IMR-90 (cell line): ENCODE measurements at regions not wholly inside any gene's neighbourhood (a gene's known extent, or its start where the extent isn't known, plus 50 kb on each side); places are given as distances from the start of the nearest gene placed in this dataset.

Experiments used
- ATAC-seq: fragments of 200-7000 bp; cut with Tn5 transposase; 2 replicates; pipeline ENCODE4 v1.9.1; 2020; ENCODE audit warnings: low read depth, mild to moderate bottlenecking, moderate library complexity
- BruUV-seq: library from RNA; stranded (reverse); fragments of 400-500 nt; replicated peaks from 2 replicates; lab custom pipeline; 2021; lab: Mats Ljungman, UMichigan
- CTCF ChIA-PET: fragments of 300-600 bp; formaldehyde crosslinking; extraction: SDS; loops from one replicate; lab custom pipeline; 2021; ENCODE audit warnings: antibody characterized with exemption; lab: Yijun Ruan, JAX
- POLR2A ChIA-PET: fragments of 300-600 bp; sonication (Branson Sonifier 250); formaldehyde crosslinking; loops from one replicate; lab custom pipeline; 2022; ENCODE audit warnings: antibody characterized with exemption; ENCODE audit not compliant: unreplicated experiment; lab: Charles Lee
- DNase-seq: peaks from one replicate; pipeline ENCODE4 v3.0.0; 2013
- H2AFZ ChIP-seq: replicated peaks from 2 replicates; pipeline ENCODE3; 2013; ENCODE audit warnings: low read length, mild to moderate bottlenecking; ENCODE audit not compliant: poor library complexity
- H2AK5ac ChIP-seq: 2 replicates; pipeline ENCODE4 v1.6.1; 2013; ENCODE audit warnings: low read depth, low read length, inconsistent platforms
- H2AK9ac ChIP-seq: replicated peaks from 2 replicates; pipeline ENCODE3; 2013; ENCODE audit warnings: mild to moderate bottlenecking, low read depth, low read length, moderate library complexity; ENCODE audit not compliant: poor library complexity
- H2BK120ac ChIP-seq: 2 replicates; pipeline ENCODE4 v1.6.1; 2013; ENCODE audit warnings: low read depth, low read length, inconsistent platforms
- H2BK15ac ChIP-seq: 3 replicates; pipeline ENCODE4 v1.6.1; 2013; ENCODE audit warnings: low read depth, low read length, inconsistent platforms
- H2BK20ac ChIP-seq: 2 replicates; pipeline ENCODE4 v1.6.1; 2013; ENCODE audit warnings: low read depth, mild to moderate bottlenecking, inconsistent platforms, low read length, moderate library complexity
- H2BK5ac ChIP-seq: 2 replicates; pipeline ENCODE4 v1.6.1; 2013; ENCODE audit warnings: mild to moderate bottlenecking, low read depth, low read length, inconsistent platforms; ENCODE audit not compliant: poor library complexity, severe bottlenecking
- H3K14ac ChIP-seq: replicated peaks from 2 replicates; pipeline ENCODE4 v1.6.1; 2013; ENCODE audit warnings: low read depth, low read length, inconsistent platforms
- H3K18ac ChIP-seq: 2 replicates; pipeline ENCODE4 v1.6.1; 2013; ENCODE audit warnings: low read depth, low read length, control low read depth
- H3K23ac ChIP-seq: 2 replicates; pipeline ENCODE4 v1.6.1; 2013; ENCODE audit warnings: low read depth, low read length, inconsistent platforms
- H3K27ac ChIP-seq: 2 replicates; pipeline ENCODE4 v1.5.1; 2013; ENCODE audit warnings: mild to moderate bottlenecking, control low read depth, low read length; ENCODE audit not compliant: insufficient read depth
- H3K27me3 ChIP-seq: 2 replicates; pipeline ENCODE4 v1.6.1; 2013; ENCODE audit warnings: low read length; ENCODE audit not compliant: control insufficient read depth, insufficient read depth
- H3K36me3 ChIP-seq: 2 replicates; pipeline ENCODE4 v1.6.1; 2013; ENCODE audit warnings: low read length, mixed read lengths; ENCODE audit not compliant: control insufficient read depth, insufficient read depth
- H3K4ac ChIP-seq: 2 replicates; pipeline ENCODE4 v1.6.1; 2013; ENCODE audit warnings: low read depth, low read length, inconsistent platforms
- H3K4me1 ChIP-seq: 2 replicates; pipeline ENCODE4 v1.6.1; 2013; ENCODE audit warnings: low read length, mixed read lengths; ENCODE audit not compliant: control insufficient read depth, insufficient read depth
- H3K4me2 ChIP-seq: 2 replicates; pipeline ENCODE4 v1.6.1; 2013; ENCODE audit warnings: low read depth, mild to moderate bottlenecking, control low read depth, low read length, moderate library complexity
- H3K4me3 ChIP-seq: 2 replicates; pipeline ENCODE4 v1.5.1; 2013; ENCODE audit warnings: low read depth, mild to moderate bottlenecking, control low read depth, low read length, moderate library complexity; ENCODE audit not compliant: insufficient read depth
- H3K56ac ChIP-seq: 2 replicates; pipeline ENCODE4 v1.6.1; 2013; ENCODE audit warnings: low read length, inconsistent platforms; ENCODE audit not compliant: insufficient read depth; ENCODE audit errors: extremely low read depth
- H3K79me1 ChIP-seq, 2 experiments: 2 replicates each; pipeline ENCODE4 v1.6.1; 2013; ENCODE audit warnings: low read length in 2 of 2, inconsistent platforms in 1 of 2, low read depth in 1 of 2
- H3K9ac ChIP-seq: 2 replicates; pipeline ENCODE4 v1.6.1; 2013; ENCODE audit warnings: low read depth, low read length, control low read depth
- H3K9me1 ChIP-seq: 2 replicates; pipeline ENCODE4 v1.6.1; 2013; ENCODE audit warnings: low read length, inconsistent platforms; ENCODE audit not compliant: insufficient read depth
- H3K9me3 ChIP-seq: 2 replicates; pipeline ENCODE4 v1.6.1; 2013; ENCODE audit warnings: low read length; ENCODE audit not compliant: control insufficient read depth, insufficient read depth
- H4K20me1 ChIP-seq: 2 replicates; pipeline ENCODE4 v1.6.1; 2013; ENCODE audit warnings: low read length, inconsistent platforms; ENCODE audit not compliant: insufficient read depth
- H4K5ac ChIP-seq: 2 replicates; pipeline ENCODE4 v1.6.1; 2013; ENCODE audit warnings: mild to moderate bottlenecking, low read depth, low read length, control low read depth
- H4K8ac ChIP-seq, 2 experiments: 2 replicates each; pipeline ENCODE4 v1.6.1; 2013; ENCODE audit warnings: low read depth in 2 of 2, low read length in 2 of 2, control low read depth in 1 of 2, inconsistent platforms in 1 of 2
- H4K91ac ChIP-seq: 2 replicates; pipeline ENCODE4 v1.6.1; 2013; ENCODE audit warnings: low read depth, low read length, inconsistent platforms; ENCODE audit not compliant: insufficient read depth
- MAZ ChIP-seq: IDR thresholded peaks from 2 replicates; pipeline ENCODE4 v1.6.1; 2012; ENCODE audit warnings: low read depth, mild to moderate bottlenecking, low read length, improper control_type of control experiment, moderate library complexity, borderline replicate concordance
- RAD21 ChIP-seq: IDR thresholded peaks from 2 replicates; pipeline ENCODE4 v1.6.1; 2012; ENCODE audit warnings: low read length, improper control_type of control experiment
- WGBS, 2 experiments: methylation state at CpG; one replicate each; pipeline versions ENCODE4 v1.1.5 to v1.1.7; 2013; ENCODE audit warnings: missing lambda C conversion rate in 2 of 2; ENCODE audit not compliant: insufficient read length in 1 of 2; ENCODE audit errors: extremely low coverage in 2 of 2; 5-methylcytosine and 5-hydroxymethylcytosine counted together
- dilution Hi-C: fragments of 300-500 bp; cut with HindIII; formaldehyde crosslinking; loops from one replicate; pipeline ENCODE4 v1.14.3; 2018; ENCODE audit warnings: low sequenced_read_pairs; ENCODE audit not compliant: unreplicated experiment
- in situ Hi-C: fragments of 300-500 bp; cut with MboI; formaldehyde crosslinking; loops from 3 replicates; pipeline ENCODE4 v1.14.3; 2019; ENCODE audit warnings: low sequenced_read_pairs, inconsistent platforms, mixed read lengths
- intact Hi-C: fragments of 100-400 bp; cut with micrococcal nuclease; formaldehyde crosslinking; loops from 2 replicates; pipeline ENCODE4 v1.10.0; 2022
- TF ChIP-seq, protein P1 (sequence below): fragments of 150-350 bp; IDR thresholded peaks from 2 replicates; pipeline ENCODE4 v1.6.1; 2017; ENCODE audit warnings: mild to moderate bottlenecking, antibody characterized with exemption, low read length, low read depth

DNA sequence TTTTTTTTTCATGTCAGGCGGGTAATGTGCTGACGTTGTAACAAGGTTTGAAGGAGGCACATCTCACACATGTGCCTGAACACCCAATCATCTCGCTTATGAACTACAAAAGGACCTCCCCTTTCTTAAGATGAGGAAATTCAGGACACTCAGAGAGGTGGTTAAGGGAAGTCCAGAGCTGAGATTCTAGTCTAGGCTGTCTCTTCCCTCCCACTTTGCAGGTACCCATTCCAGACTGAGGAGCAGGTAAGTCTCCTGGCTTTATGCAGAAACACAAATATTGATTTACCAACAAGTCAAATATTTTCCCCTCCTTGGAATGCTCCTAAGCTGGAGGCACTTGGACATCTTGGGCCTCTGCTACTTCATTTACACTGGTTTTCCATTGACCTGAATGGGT lies 122.9 kb upstream of the CADM1 start:
- in situ Hi-C loops (no loop called here), intact Hi-C loops (no loop called here), dilution Hi-C loops (no loop called here)
- no peak overlapping the region for H3K4me2 ChIP-seq
- H3K27me3 ChIP-seq, result peaks cover 17% of the 10 kb centered on the region
- H2BK5ac ChIP-seq, result no peak overlapping the region
- peaks cover 10% of the 10 kb centered on the region for H3K9me1 ChIP-seq
- H3K18ac ChIP-seq, result no peak overlapping the region
- ATAC-seq (no peak), DNase-seq (no peak)
- BruUV-seq, result no TSS peak
- no peak overlapping the region for H2AK9ac ChIP-seq
- no CpG with 5 or more reads among the region's 3 CpGs for WGBS, 2 experiments
- no peak overlapping the region for H3K4ac ChIP-seq
- H3K36me3 ChIP-seq, result no peaks in the 10 kb centered on the region
- H3K27ac ChIP-seq, result no peak overlapping the region
- H3K56ac ChIP-seq, result no peak overlapping the region
- H2BK20ac ChIP-seq, result no peak overlapping the region
- no peak overlapping the region for H4K5ac ChIP-seq
- no peak overlapping the region for H3K4me3 ChIP-seq
- H3K9ac ChIP-seq, result no peak overlapping the region
- H3K23ac ChIP-seq, result no peak overlapping the region
- no peak overlapping the region for H2BK120ac ChIP-seq
- H2BK15ac ChIP-seq, result no peak overlapping the region
- H3K14ac ChIP-seq, result no peak overlapping the region
- CTCF ChIA-PET, result interaction anchor here (0.6 kb wide), 1 partner anchor 171 kb away, joined by 6 read pairs; no protein-coding TSS in a partner anchor
- no peak overlapping the region for H2AFZ ChIP-seq
- POLR2A ChIA-PET, result no interaction called here
- H4K8ac ChIP-seq, result no peak overlapping the region
- peaks cover 10% of the 10 kb centered on the region for H3K4me1 ChIP-seq
- peaks cover 3% of the 10 kb centered on the region; the same call in 1 of the 2 replicates for H4K20me1 ChIP-seq
- no peak overlapping the region for H4K91ac ChIP-seq
- no peaks in the 10 kb centered on the region for H3K9me3 ChIP-seq
- no peak overlapping the region for H2AK5ac ChIP-seq
- TF ChIP-seq MAZ (no peak), RAD21 (no peak)
- TF ChIP-seq, protein P1, sequence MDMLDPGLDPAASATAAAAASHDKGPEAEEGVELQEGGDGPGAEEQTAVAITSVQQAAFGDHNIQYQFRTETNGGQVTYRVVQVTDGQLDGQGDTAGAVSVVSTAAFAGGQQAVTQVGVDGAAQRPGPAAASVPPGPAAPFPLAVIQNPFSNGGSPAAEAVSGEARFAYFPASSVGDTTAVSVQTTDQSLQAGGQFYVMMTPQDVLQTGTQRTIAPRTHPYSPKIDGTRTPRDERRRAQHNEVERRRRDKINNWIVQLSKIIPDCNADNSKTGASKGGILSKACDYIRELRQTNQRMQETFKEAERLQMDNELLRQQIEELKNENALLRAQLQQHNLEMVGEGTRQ, result no peak
- H3K79me1 ChIP-seq, result no peaks in the 10 kb centered on the region
